ENCODE measurements at regions not wholly inside any gene's neighbourhood (a gene's known extent, or its start where the extent isn't known, plus 50 kb on each side); places are given as distances from the start of the nearest gene placed in this dataset.

GRCh38 chr2:114083717-114084387, 194.0 kb downstream of the ACTR3 start:
- Histone ChIP-seq H3K36me3 (ENCODE audit: control insufficient read depth, insufficient read depth, low read length) (no peaks in the 10 kb centered on the region), H3K27me3 (ENCODE audit: control insufficient read depth, insufficient read depth, low read length) (no peaks in the 10 kb centered on the region), H3K4me3 (ENCODE audit: low read depth, low read length) (no peak overlapping the region)
- FAIRE-seq (no peak), DNase-seq (ENCODE audit: low read depth) (no peak)
- TF ChIP-seq CTCF (IDR thresholded peaks at IDR 0.05; ENCODE audit: insufficient read depth, low read length, severe bottlenecking) = no peak

- Histone ChIP-seq H3K4me3 (ENCODE audit: low read depth, low read length) (no peak overlapping the region), H3K27me3 (ENCODE audit: control insufficient read depth, insufficient read depth, low read length) (no peaks in the 10 kb centered on the region), H3K36me3 (ENCODE audit: control insufficient read depth, insufficient read depth, low read length) (no peaks in the 10 kb centered on the region)
- no peak for FAIRE-seq
- no peak for DNase-seq (ENCODE audit: low read depth)
- TF ChIP-seq CTCF (IDR thresholded peaks at IDR 0.05; ENCODE audit: insufficient read depth, low read length, severe bottlenecking) = no peak
Observed at GRCh38 chr2:114085238-114085637, 195.3 kb downstream of the ACTR3 start.

DNA sequence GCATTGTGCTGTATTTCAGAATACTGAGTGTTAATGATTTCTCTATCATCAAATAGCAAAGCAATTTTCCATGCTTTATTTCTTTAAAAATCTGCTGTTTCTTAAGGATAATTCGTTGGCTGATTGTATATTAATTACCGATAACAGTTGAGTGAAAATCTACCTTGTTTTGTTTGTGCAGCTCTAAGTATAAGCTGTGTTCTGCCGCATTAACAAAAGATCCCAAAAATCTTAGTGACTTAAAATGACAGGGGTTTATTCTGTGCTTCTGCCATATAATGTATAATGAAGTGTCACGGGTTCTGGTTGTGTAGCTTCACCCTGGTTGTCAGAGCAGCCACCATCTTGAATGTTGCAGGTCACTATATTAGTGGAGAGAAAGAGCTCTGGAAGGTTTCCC, 196.1 kb downstream of the ACTR3 start:
- no peak for TF ChIP-seq CTCF (IDR thresholded peaks at IDR 0.05; ENCODE audit: insufficient read depth, low read length, severe bottlenecking)
- Histone ChIP-seq H3K27me3 (ENCODE audit: control insufficient read depth, insufficient read depth, low read length) (no peaks in the 10 kb centered on the region), H3K36me3 (ENCODE audit: control insufficient read depth, insufficient read depth, low read length) (no peaks in the 10 kb centered on the region), H3K4me3 (ENCODE audit: low read depth, low read length) (no peak overlapping the region)
- DNase-seq (ENCODE audit: low read depth) = no peak
- FAIRE-seq = no peak

- DNase-seq (ENCODE audit: low read depth) (no peak), FAIRE-seq (no peak)
- no peaks in the 10 kb centered on the region for H3K27me3 ChIP-seq (ENCODE audit: control insufficient read depth, insufficient read depth, low read length)
- H3K36me3 ChIP-seq (ENCODE audit: control insufficient read depth, insufficient read depth, low read length) = no peaks in the 10 kb centered on the region
- no peak overlapping the region for H3K4me3 ChIP-seq (ENCODE audit: low read depth, low read length)
- no peak for TF ChIP-seq CTCF (IDR thresholded peaks at IDR 0.05; ENCODE audit: insufficient read depth, low read length, severe bottlenecking)
Observed at GRCh38 chr2:114089636-114090319, 199.9 kb downstream of the ACTR3 start.

- no peak for DNase-seq (ENCODE audit: low read depth)
- no peak overlapping the region for H3K4me3 ChIP-seq (ENCODE audit: low read depth, low read length)
- H3K36me3 ChIP-seq (ENCODE audit: control insufficient read depth, insufficient read depth, low read length) = no peaks in the 10 kb centered on the region
- no peak for FAIRE-seq
- no peak for TF ChIP-seq CTCF (IDR thresholded peaks at IDR 0.05; ENCODE audit: insufficient read depth, low read length, severe bottlenecking)
- no peaks in the 10 kb centered on the region for H3K27me3 ChIP-seq (ENCODE audit: control insufficient read depth, insufficient read depth, low read length)
Observed at GRCh38 chr2:114091010-114091409, 201.1 kb downstream of the ACTR3 start.

All from bronchial epithelial cell (primary cell).